HEK293 (cell line): ENCODE measurements at regions not wholly inside any gene's neighbourhood (a gene's known extent, or its start where the extent isn't known, plus 50 kb on each side); places are given as distances from the start of the nearest gene placed in this dataset.
A peak's percentile ranks its signal among the peaks of the same experiment; 100 is the strongest.

Experiments
- CTCF ChIA-PET: fragments of 350-600 bp; formaldehyde crosslinking; extraction: SDS; loops from one replicate; lab custom pipeline; 2021; ENCODE audit warnings: antibody characterized with exemption; lab: Yijun Ruan, JAX
- POLR2A ChIA-PET: fragments of 300-600 bp; formaldehyde crosslinking; extraction: SDS; loops from one replicate; lab custom pipeline; 2020; ENCODE audit warnings: antibody characterized with exemption, inconsistent platforms; lab: Yijun Ruan, JAX
- H3K27ac ChIP-seq: fragments of 200-500 bp; sonication (Bioruptor generic); 2 replicates; pipeline ENCODE4 v1.5.1; 2014; ENCODE audit warnings: low read depth, low read length, control low read depth, inconsistent platforms; ENCODE audit errors: extremely low read depth
- H3K36me3 ChIP-seq, 2 experiments: fragments of 200-500 bp in 1 of 2; sonication (Bioruptor generic) in 1 of 2; 1 replicate in 1 of 2; 2 replicates in 1 of 2; pipeline ENCODE4 v1.5.1; 2014 to 2017; ENCODE audit warnings: inconsistent platforms in 2 of 2, low read length in 2 of 2; ENCODE audit not compliant: control insufficient read depth in 2 of 2, insufficient read depth in 1 of 2
- H3K4me1 ChIP-seq: fragments of 200-500 bp; sonication (Bioruptor generic); 2 replicates; pipeline ENCODE4 v1.5.1; 2014; ENCODE audit warnings: mild to moderate bottlenecking, low read length, inconsistent platforms; ENCODE audit not compliant: control insufficient read depth, insufficient read depth
- H3K4me3 ChIP-seq: 2 replicates; pipeline ENCODE4 v1.5.1; 2011; ENCODE audit warnings: low read depth, mild to moderate bottlenecking, control low read depth, low read length, moderate library complexity
- H3K9me3 ChIP-seq: fragments of 200-500 bp; sonication (Bioruptor generic); 2 replicates; pipeline ENCODE4 v1.5.1; 2014; ENCODE audit warnings: low read depth, low read length, inconsistent platforms; ENCODE audit not compliant: control insufficient read depth, insufficient read depth
- EGR2 ChIP-seq: fragments of 450-650 bp; formaldehyde crosslinking; IDR thresholded peaks from 2 replicates; pipeline ENCODE4 v1.5.1; 2016; ENCODE audit warnings: low read depth, missing biosample characterization, missing genetic modification characterization
- GFI1B ChIP-seq: fragments of 450-650 bp; formaldehyde crosslinking; IDR thresholded peaks from 2 replicates; pipeline ENCODE4 v1.5.1; 2016; ENCODE audit warnings: missing biosample characterization, missing genetic modification characterization
- GLIS1 ChIP-seq: fragments of 450-650 bp; formaldehyde crosslinking; IDR thresholded peaks from 2 replicates; pipeline ENCODE4 v1.5.1; 2016; ENCODE audit warnings: missing biosample characterization, missing genetic modification characterization
- GLIS2 ChIP-seq: fragments of 450-650 bp; formaldehyde crosslinking; IDR thresholded peaks from 2 replicates; pipeline ENCODE4 v1.5.1; 2016; ENCODE audit warnings: missing biosample characterization, missing genetic modification characterization
- MZF1 ChIP-seq: fragments of 450-650 bp; formaldehyde crosslinking; IDR thresholded peaks from 2 replicates; pipeline ENCODE4 v1.5.1; 2017; ENCODE audit warnings: missing biosample characterization, missing genetic modification characterization, borderline replicate concordance
- YY2 ChIP-seq: fragments of 450-650 bp; formaldehyde crosslinking; IDR thresholded peaks from 2 replicates; pipeline ENCODE4 v1.5.1; 2016; ENCODE audit warnings: missing biosample characterization, missing genetic modification characterization
- ZBTB17 ChIP-seq: fragments of 450-650 bp; formaldehyde crosslinking; IDR thresholded peaks from 2 replicates; pipeline ENCODE4 v1.5.1; 2016; ENCODE audit warnings: missing biosample characterization, missing genetic modification characterization
- ZNF510 ChIP-seq: fragments of 450-650 bp; formaldehyde crosslinking; IDR thresholded peaks from 2 replicates; pipeline ENCODE4 v1.5.1; 2018; ENCODE audit warnings: mild to moderate bottlenecking, missing genetic modification characterization, missing biosample characterization; ENCODE audit not compliant: insufficient replicate concordance
- ZNF626 ChIP-seq: fragments of 450-650 bp; sonication (Bioruptor Pico); formaldehyde crosslinking; IDR thresholded peaks from 2 replicates; pipeline ENCODE4 v1.5.1; 2018; ENCODE audit warnings: missing biosample characterization, missing genetic modification characterization, inconsistent platforms
- ZNF768 ChIP-seq: fragments of 450-650 bp; formaldehyde crosslinking; IDR thresholded peaks from 2 replicates; pipeline ENCODE4 v1.5.1; 2018; ENCODE audit warnings: missing biosample characterization, mild to moderate bottlenecking, missing genetic modification characterization
- ZNF777 ChIP-seq: fragments of 450-650 bp; formaldehyde crosslinking; IDR thresholded peaks from 2 replicates; pipeline ENCODE4 v1.5.1; 2017; ENCODE audit warnings: missing biosample characterization, missing genetic modification characterization, borderline replicate concordance
- TF ChIP-seq, protein P1 (sequence below): fragments of 450-650 bp; formaldehyde crosslinking; IDR thresholded peaks from 2 replicates; pipeline ENCODE4 v1.5.1; 2016; ENCODE audit warnings: missing biosample characterization, missing genetic modification characterization
- TF ChIP-seq, protein P2 (sequence below): fragments of 450-650 bp; IDR thresholded peaks from 2 replicates; pipeline ENCODE4 v1.5.1; 2018; ENCODE audit warnings: missing biosample characterization, missing genetic modification characterization
- TF ChIP-seq, protein P3 (sequence below): sonication (generic); formaldehyde crosslinking; IDR thresholded peaks from 2 replicates; pipeline ENCODE4 v1.8.1; 2022; ENCODE audit warnings: mild to moderate bottlenecking, moderate library complexity, missing genetic modification reagents
- TF ChIP-seq, protein P4 (sequence below): fragments of 450-650 bp; formaldehyde crosslinking; IDR thresholded peaks from 2 replicates; pipeline ENCODE4 v1.5.1; 2016; ENCODE audit warnings: missing biosample characterization, missing genetic modification characterization
- TF ChIP-seq, protein P5 (sequence below): fragments of 450-650 bp; formaldehyde crosslinking; conservative IDR thresholded peaks from 2 replicates; pipeline ENCODE4 v1.5.1; 2016; ENCODE audit warnings: low read depth, missing biosample characterization, missing genetic modification characterization
- TF ChIP-seq, protein P6 (sequence below): fragments of 450-650 bp; formaldehyde crosslinking; IDR thresholded peaks from 2 replicates; pipeline ENCODE4 v1.5.1; 2016; ENCODE audit warnings: missing biosample characterization, missing genetic modification characterization, low read depth
- TF ChIP-seq, protein P7 (sequence below): fragments of 450-650 bp; IDR thresholded peaks from 2 replicates; pipeline ENCODE4 v1.5.1; 2018; ENCODE audit warnings: missing biosample characterization, mild to moderate bottlenecking, missing genetic modification characterization

DNA sequence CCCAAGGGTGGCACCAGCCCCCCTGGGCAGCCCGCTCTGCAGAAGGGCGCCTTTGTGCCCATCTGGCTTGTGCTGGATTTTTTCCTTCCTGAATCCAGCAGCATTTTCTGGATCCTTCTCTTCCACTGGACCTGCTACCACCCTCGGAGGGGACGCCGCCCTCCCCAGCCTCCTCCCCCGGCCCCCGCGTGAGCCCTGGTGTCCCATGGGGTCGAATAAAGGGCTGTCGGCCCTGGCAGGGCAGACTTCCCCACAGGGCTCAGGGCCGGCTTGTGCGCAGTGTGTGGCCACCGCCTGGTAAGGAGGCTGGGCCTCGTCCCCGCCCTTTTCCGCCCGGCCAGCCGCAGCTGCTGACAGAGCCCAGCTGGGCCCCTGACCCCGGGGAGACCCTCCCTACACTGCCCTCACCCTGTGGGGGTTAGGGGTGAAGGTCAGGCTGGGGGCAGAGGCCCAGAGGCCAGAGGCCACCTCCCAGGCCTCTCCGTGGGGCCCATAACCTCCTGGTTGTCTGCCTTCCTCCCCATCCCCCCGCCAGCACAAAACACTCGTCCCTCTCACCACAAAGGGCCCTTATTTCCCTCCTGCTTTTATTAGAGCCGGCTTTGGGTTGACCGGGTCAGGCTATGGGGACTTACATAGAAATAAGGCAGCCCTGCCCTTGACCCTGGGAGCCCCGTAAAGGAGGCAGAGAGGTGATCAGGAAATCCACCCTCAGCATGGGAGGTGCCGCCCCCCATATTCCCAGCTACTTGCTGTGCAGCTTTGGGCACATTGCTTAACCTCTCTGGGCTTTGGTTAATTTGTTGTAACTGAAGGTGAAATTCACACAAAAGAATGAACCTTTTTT, 179.3 kb upstream of the CIBAR2 start:
- no peaks in the 10 kb centered on the region for H3K4me1 ChIP-seq
- TF ChIP-seq ZNF777 (tag by site-specific recombination), result no peak
- TF ChIP-seq ZNF626 (tag by site-specific recombination), result no peak
- TF ChIP-seq, protein P1, sequence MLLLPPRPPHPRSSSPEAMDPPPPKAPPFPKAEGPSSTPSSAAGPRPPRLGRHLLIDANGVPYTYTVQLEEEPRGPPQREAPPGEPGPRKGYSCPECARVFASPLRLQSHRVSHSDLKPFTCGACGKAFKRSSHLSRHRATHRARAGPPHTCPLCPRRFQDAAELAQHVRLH (tag by site-specific recombination), result 0 out of 2 replicates have a peak, but pooled peaks have one; percentile 33
- TF ChIP-seq, protein P2, sequence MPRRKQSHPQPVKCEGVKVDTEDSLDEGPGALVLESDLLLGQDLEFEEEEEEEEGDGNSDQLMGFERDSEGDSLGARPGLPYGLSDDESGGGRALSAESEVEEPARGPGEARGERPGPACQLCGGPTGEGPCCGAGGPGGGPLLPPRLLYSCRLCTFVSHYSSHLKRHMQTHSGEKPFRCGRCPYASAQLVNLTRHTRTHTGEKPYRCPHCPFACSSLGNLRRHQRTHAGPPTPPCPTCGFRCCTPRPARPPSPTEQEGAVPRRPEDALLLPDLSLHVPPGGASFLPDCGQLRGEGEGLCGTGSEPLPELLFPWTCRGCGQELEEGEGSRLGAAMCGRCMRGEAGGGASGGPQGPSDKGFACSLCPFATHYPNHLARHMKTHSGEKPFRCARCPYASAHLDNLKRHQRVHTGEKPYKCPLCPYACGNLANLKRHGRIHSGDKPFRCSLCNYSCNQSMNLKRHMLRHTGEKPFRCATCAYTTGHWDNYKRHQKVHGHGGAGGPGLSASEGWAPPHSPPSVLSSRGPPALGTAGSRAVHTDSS (tag by site-specific recombination), result no peak
- peak; percentile 34; the same call in 1 of the 2 replicates for TF ChIP-seq GLIS2
- TF ChIP-seq, protein P3, sequence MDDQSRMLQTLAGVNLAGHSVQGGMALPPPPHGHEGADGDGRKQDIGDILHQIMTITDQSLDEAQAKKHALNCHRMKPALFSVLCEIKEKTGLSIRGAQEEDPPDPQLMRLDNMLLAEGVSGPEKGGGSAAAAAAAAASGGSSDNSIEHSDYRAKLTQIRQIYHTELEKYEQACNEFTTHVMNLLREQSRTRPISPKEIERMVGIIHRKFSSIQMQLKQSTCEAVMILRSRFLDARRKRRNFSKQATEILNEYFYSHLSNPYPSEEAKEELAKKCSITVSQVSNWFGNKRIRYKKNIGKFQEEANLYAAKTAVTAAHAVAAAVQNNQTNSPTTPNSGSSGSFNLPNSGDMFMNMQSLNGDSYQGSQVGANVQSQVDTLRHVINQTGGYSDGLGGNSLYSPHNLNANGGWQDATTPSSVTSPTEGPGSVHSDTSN, result no peak
- TF ChIP-seq ZNF768 (tag by site-specific recombination), result peak; percentile 81
- TF ChIP-seq, all 188 proteins: peak for 3
- Histone ChIP-seq H3K36me3 (no peaks in the 10 kb centered on the region), H3K9me3 (no peaks in the 10 kb centered on the region), H3K27ac (no peak overlapping the region), H3K4me3 (no peak overlapping the region)
- ChIA-PET CTCF (interaction anchor here (0.6 kb wide), 1 partner anchor 438 kb away, joined by 4 read pairs; no protein-coding TSS in a partner anchor), POLR2A (no interaction called here)

DNA sequence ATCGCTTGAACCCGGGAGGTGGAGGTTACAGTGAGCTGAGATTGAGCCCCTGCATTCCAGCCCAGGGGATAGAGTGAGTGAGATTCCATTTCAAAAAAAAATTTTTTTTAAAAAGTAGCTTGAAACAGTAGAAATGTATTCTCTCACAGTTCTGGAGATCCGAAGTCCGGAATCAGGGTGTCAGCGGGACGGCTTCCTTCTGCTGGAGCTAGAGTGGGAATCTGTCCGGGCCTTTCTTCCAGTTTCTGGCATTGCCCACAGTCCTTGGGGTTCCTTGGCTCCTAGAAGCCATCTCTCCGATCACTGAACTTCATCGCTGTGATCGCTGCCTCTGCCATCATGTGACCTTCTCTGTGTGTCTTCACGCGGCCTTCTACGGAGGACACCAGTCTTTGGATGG, 181.2 kb upstream of the CIBAR2 start:
- ChIA-PET CTCF (interaction anchor here (0.7 to 1.2 kb wide), 2 partner anchors 18 to 41 kb away, joined by 4 read pairs; no protein-coding TSS in a partner anchor), POLR2A (interaction anchor here (0.6 kb wide), 1 partner anchor 1958 kb away, joined by 3 read pairs; no protein-coding TSS in a partner anchor)
- H3K9me3 ChIP-seq, result no peaks in the 10 kb centered on the region
- no peaks in the 10 kb centered on the region for H3K4me1 ChIP-seq
- H3K4me3 ChIP-seq, result no peak overlapping the region
- H3K36me3 ChIP-seq, result no peaks in the 10 kb centered on the region
- H3K27ac ChIP-seq, result no peak overlapping the region
- TF ChIP-seq, protein P4, sequence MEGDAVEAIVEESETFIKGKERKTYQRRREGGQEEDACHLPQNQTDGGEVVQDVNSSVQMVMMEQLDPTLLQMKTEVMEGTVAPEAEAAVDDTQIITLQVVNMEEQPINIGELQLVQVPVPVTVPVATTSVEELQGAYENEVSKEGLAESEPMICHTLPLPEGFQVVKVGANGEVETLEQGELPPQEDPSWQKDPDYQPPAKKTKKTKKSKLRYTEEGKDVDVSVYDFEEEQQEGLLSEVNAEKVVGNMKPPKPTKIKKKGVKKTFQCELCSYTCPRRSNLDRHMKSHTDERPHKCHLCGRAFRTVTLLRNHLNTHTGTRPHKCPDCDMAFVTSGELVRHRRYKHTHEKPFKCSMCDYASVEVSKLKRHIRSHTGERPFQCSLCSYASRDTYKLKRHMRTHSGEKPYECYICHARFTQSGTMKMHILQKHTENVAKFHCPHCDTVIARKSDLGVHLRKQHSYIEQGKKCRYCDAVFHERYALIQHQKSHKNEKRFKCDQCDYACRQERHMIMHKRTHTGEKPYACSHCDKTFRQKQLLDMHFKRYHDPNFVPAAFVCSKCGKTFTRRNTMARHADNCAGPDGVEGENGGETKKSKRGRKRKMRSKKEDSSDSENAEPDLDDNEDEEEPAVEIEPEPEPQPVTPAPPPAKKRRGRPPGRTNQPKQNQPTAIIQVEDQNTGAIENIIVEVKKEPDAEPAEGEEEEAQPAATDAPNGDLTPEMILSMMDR, result no peak
- TF ChIP-seq, protein P5, sequence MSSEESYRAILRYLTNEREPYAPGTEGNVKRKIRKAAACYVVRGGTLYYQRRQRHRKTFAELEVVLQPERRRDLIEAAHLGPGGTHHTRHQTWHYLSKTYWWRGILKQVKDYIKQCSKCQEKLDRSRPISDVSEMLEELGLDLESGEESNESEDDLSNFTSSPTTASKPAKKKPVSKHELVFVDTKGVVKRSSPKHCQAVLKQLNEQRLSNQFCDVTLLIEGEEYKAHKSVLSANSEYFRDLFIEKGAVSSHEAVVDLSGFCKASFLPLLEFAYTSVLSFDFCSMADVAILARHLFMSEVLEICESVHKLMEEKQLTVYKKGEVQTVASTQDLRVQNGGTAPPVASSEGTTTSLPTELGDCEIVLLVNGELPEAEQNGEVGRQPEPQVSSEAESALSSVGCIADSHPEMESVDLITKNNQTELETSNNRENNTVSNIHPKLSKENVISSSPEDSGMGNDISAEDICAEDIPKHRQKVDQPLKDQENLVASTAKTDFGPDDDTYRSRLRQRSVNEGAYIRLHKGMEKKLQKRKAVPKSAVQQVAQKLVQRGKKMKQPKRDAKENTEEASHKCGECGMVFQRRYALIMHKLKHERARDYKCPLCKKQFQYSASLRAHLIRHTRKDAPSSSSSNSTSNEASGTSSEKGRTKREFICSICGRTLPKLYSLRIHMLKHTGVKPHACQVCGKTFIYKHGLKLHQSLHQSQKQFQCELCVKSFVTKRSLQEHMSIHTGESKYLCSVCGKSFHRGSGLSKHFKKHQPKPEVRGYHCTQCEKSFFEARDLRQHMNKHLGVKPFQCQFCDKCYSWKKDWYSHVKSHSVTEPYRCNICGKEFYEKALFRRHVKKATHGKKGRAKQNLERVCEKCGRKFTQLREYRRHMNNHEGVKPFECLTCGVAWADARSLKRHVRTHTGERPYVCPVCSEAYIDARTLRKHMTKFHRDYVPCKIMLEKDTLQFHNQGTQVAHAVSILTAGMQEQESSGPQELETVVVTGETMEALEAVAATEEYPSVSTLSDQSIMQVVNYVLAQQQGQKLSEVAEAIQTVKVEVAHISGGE (tag by site-specific recombination), result no peak
- TF ChIP-seq ZNF510 (tag by site-specific recombination) (no peak), GFI1B (tag by site-specific recombination) (no peak), GLIS1 (tag by site-specific recombination) (no peak), EGR2 (tag by site-specific recombination) (no peak), ZBTB17 (no peak), YY2 (no peak), MZF1 (tag by site-specific recombination) (no peak)
- TF ChIP-seq, protein P6, sequence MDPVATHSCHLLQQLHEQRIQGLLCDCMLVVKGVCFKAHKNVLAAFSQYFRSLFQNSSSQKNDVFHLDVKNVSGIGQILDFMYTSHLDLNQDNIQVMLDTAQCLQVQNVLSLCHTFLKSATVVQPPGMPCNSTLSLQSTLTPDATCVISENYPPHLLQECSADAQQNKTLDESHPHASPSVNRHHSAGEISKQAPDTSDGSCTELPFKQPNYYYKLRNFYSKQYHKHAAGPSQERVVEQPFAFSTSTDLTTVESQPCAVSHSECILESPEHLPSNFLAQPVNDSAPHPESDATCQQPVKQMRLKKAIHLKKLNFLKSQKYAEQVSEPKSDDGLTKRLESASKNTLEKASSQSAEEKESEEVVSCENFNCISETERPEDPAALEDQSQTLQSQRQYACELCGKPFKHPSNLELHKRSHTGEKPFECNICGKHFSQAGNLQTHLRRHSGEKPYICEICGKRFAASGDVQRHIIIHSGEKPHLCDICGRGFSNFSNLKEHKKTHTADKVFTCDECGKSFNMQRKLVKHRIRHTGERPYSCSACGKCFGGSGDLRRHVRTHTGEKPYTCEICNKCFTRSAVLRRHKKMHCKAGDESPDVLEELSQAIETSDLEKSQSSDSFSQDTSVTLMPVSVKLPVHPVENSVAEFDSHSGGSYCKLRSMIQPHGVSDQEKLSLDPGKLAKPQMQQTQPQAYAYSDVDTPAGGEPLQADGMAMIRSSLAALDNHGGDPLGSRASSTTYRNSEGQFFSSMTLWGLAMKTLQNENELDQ, result no peak
- TF ChIP-seq, protein P7, sequence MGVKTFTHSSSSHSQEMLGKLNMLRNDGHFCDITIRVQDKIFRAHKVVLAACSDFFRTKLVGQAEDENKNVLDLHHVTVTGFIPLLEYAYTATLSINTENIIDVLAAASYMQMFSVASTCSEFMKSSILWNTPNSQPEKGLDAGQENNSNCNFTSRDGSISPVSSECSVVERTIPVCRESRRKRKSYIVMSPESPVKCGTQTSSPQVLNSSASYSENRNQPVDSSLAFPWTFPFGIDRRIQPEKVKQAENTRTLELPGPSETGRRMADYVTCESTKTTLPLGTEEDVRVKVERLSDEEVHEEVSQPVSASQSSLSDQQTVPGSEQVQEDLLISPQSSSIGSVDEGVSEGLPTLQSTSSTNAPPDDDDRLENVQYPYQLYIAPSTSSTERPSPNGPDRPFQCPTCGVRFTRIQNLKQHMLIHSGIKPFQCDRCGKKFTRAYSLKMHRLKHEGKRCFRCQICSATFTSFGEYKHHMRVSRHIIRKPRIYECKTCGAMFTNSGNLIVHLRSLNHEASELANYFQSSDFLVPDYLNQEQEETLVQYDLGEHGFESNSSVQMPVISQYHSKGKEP (tag by site-specific recombination), result no peak
